Activated T-cell treated with anti-CD3 and anti-CD28 coated beads, Interleukin-2, amount 50 U/mL, for 72 hours (primary cell): ENCODE measurements at regions not wholly inside any gene's neighbourhood (a gene's known extent, or its start where the extent isn't known, plus 50 kb on each side); places are given as distances from the start of the nearest gene placed in this dataset.
"Not testable (repeated sequence)": the region's sequence is repeated elsewhere in the genome, so short reads cannot be mapped to it uniquely, and the experiment has no call there.

Experiments used
- ATAC-seq, 2 donors: fragments of 150-1000 bp; cut with Tn5 transposase; replicated peaks in 1 of 2; 2 replicates each; pipeline ENCODE4 v1.10.0; 2021; ENCODE audit warnings: moderate library complexity in 2 of 2, mild to moderate bottlenecking in 1 of 2
- DNase-seq, 2 donors: peaks; one replicate each; pipeline ENCODE4 v3.0.0; 2021 to 2022; ENCODE audit warnings: mixed read lengths in 1 of 2
- H3K27ac Mint-ChIP-seq: one replicate; pipeline ENCODE4 v1.8.0; 2022; ENCODE audit warnings: mild to moderate bottlenecking, moderate library complexity, mixed read lengths
- H3K27me3 Mint-ChIP-seq: one replicate; pipeline ENCODE4 v1.8.0; 2022; ENCODE audit warnings: low read depth, mixed read lengths
- H3K36me3 Mint-ChIP-seq, 2 donors: one replicate each; pipeline ENCODE4 v1.8.0; 2022; ENCODE audit warnings: mixed read lengths in 2 of 2, mild to moderate bottlenecking in 1 of 2; ENCODE audit not compliant: insufficient read depth in 2 of 2
- H3K4me1 Mint-ChIP-seq: one replicate; pipeline ENCODE4 v1.8.0; 2022; ENCODE audit warnings: low read depth, mixed read lengths
- H3K4me3 Mint-ChIP-seq, 2 donors: one replicate each; pipeline ENCODE4 v1.8.0; 2022; ENCODE audit warnings: mild to moderate bottlenecking in 2 of 2, mixed read lengths in 2 of 2, moderate library complexity in 2 of 2
- H3K9me3 Mint-ChIP-seq, 2 donors: one replicate each; pipeline ENCODE4 v1.8.0; 2022; ENCODE audit warnings: mixed read lengths in 2 of 2

DNA sequence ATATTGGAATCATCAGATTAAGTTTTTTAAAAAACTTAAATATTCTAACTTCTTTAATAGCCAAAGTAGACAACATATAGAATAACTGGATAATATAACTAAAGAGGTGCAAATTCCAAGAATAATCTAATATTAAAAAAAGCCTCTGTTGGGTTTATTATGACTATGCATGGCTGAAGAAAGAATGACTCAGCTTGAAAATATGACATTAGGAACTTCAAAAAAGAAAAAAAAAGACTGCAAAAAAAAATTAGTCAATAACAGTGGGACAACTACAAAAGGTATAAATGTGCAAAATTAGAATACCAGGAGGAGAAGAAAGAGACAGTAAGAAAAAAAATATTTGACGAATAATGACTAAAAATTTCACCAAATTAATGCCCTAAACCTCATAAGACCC is 1178.0 kb downstream of the JRKL start:
- Mint-ChIP-seq H3K36me3 (peaks cover 0 to 6% of the 10 kb centered on the region in 2 donors), H3K27me3 (no peaks in the 10 kb centered on the region), H3K4me1 (no peaks in the 10 kb centered on the region), H3K27ac (no peak overlapping the region), H3K9me3 (peaks cover 5 to 10% of the 10 kb centered on the region in 2 donors), H3K4me3 (no peak overlapping the region)
- no peak for ATAC-seq
- DNase-seq, result no peak

DNA sequence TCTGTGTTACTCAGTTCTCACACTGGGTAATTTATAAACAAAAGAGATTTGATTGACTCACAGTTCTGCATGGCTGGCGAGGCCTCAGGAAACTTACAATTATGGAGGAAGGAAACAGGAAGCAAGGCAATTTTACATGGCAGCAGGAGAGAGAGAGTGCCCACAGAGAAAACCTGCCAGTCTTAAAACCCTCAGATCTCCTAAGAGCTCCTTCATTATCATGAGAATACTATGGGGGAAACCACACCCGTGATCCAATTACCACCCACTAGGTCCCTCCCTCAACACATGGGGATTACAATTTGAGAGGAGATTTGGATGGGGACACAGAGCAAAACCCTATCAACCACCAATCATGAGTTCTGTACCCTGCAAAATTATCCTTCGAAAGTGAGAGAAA is 1180.8 kb downstream of the JRKL start:
- Mint-ChIP-seq H3K36me3 (peaks cover 0 to 6% of the 10 kb centered on the region in 2 donors), H3K27me3 (no peaks in the 10 kb centered on the region), H3K9me3 (peaks cover 8 to 13% of the 10 kb centered on the region in 2 donors), H3K4me1 (no peaks in the 10 kb centered on the region), H3K27ac (no peak overlapping the region), H3K4me3 (no peak overlapping the region)
- ATAC-seq, result no peak
- DNase-seq, result no peak

- H3K4me1 Mint-ChIP-seq, H3K36me3 Mint-ChIP-seq, H3K27me3 Mint-ChIP-seq, ATAC-seq, H3K4me3 Mint-ChIP-seq, H3K27ac Mint-ChIP-seq, DNase-seq: not testable (repeated sequence)
- peaks cover 8 to 11% of the 10 kb centered on the region in 2 donors for H3K9me3 Mint-ChIP-seq
Measured at GRCh38 chr11:97573771-97574170, 1184.0 kb downstream of the JRKL start.

DNA sequence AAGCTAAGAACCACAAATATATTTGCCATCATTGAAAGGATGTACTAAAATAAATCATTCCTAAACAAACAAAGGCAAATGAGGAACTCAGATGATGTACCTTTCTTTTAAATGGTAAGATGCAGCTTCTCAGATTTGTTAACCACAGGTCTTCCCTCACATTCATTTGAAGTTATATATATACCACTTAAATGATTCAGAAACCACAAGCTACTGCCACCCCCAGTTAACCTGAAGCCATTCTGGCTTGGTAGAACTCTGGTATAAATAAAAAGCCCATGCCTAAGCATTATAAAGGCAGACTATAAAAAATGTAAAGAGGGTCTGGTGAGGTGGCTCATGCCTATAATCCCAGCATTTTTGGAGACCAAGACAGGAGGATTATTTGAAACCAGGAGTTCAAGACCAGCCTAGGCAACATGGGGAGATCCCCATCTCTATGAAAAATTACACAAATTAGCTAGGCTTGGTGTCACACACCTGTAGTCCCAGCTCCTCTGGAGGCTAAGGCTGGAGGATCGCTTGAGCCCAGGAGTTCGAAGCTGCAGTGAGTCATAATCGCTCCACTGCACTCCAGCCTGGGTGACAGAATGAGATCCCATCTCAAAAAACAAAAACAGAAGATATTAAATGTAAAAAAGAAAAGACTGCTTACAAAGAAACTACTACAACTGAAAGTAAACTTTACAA is 1185.3 kb downstream of the JRKL start:
- no peak overlapping the region for H3K4me3 Mint-ChIP-seq
- no peak for ATAC-seq
- H3K4me1 Mint-ChIP-seq, result no peaks in the 10 kb centered on the region
- no peak overlapping the region for H3K27ac Mint-ChIP-seq
- no peaks in the 10 kb centered on the region for H3K36me3 Mint-ChIP-seq
- H3K27me3 Mint-ChIP-seq, result no peaks in the 10 kb centered on the region
- peaks cover 6 to 10% of the 10 kb centered on the region in 2 donors for H3K9me3 Mint-ChIP-seq
- DNase-seq, result no peak

GRCh38 chr11:97607291-97608000 is 1217.6 kb downstream of the JRKL start:
- peaks cover 4% of the 10 kb centered on the region in 2 donors for H3K9me3 Mint-ChIP-seq
- ATAC-seq (no peak), DNase-seq (no peak)
- no peak overlapping the region for H3K27ac Mint-ChIP-seq
- H3K4me1 Mint-ChIP-seq, result no peaks in the 10 kb centered on the region
- no peak overlapping the region for H3K4me3 Mint-ChIP-seq
- H3K36me3 Mint-ChIP-seq, result no peaks in the 10 kb centered on the region
- no peaks in the 10 kb centered on the region for H3K27me3 Mint-ChIP-seq

DNA sequence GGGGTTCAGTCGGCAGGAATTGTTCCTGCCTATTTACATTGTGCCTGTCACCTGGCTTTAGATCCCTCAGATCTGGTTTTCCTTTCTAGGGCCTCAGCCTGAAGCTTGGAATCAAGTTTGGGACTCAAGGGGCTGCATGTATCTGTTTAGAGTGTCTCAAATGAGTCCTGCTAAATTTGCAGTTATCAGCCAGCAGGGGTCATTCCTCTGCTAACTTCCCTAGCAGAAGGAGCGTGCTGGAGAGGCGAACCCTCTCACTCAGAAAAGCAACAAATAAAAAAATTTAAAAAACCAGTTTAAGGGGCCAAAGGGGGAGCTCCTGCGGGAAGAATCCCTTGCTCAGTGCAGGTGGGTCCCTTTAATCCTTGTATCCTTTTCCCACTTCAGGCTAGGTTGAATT is 1220.2 kb downstream of the JRKL start:
- Mint-ChIP-seq H3K4me1 (no peaks in the 10 kb centered on the region), H3K27ac (no peak overlapping the region), H3K36me3 (no peaks in the 10 kb centered on the region), H3K4me3 (no peak overlapping the region), H3K27me3 (no peaks in the 10 kb centered on the region), H3K9me3 (peaks cover 4 to 5% of the 10 kb centered on the region in 2 donors)
- no peak for ATAC-seq
- no peak for DNase-seq

DNA sequence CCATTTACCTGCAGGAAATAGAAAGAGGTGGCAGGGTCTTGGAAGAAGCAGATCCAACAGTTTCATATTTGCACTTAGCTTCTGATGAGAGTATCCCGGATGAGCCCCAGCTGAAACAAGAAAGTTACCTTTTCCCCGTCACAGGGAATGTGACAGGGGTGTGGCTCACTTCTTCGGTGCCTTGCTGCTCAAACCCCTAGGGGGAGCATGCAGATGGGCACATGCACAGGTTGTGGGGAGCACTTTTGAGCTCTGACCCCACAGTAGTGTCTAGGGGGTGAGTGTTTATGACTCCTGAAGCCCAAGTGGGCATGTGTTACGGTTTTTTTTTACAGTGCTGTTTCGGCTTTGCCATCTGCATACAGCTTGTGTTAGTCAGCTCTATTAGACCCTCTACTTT is 1221.0 kb downstream of the JRKL start:
- Mint-ChIP-seq H3K4me1 (no peaks in the 10 kb centered on the region), H3K36me3 (no peaks in the 10 kb centered on the region), H3K27ac (no peak overlapping the region), H3K9me3 (peaks cover 3 to 6% of the 10 kb centered on the region in 2 donors), H3K27me3 (no peaks in the 10 kb centered on the region), H3K4me3 (no peak overlapping the region)
- ATAC-seq (no peak), DNase-seq (no peak)

DNA sequence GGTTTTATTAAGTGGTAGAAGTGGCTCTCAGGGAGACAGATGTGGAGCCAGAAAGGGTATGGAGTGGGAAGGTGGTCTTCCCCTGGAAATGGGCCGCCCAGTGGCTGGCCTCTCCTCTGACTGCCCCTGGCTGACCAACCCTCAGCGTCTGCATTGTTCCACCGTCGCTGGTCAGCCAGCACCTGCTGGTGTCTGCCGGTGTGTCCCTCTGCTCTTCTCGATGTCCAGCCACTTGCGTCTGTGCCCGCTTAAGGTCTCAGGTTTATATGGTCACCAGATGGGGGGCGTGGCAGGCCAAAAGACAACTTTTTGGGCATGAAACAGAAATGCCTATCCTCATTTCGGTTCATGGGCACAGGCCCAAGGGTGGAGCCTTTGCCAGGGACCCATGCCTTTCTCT is 1221.5 kb downstream of the JRKL start:
- no peak for ATAC-seq
- H3K9me3 Mint-ChIP-seq, result peaks cover 3 to 6% of the 10 kb centered on the region in 2 donors
- no peaks in the 10 kb centered on the region for H3K27me3 Mint-ChIP-seq
- no peaks in the 10 kb centered on the region for H3K36me3 Mint-ChIP-seq
- no peak overlapping the region for H3K4me3 Mint-ChIP-seq
- H3K27ac Mint-ChIP-seq, result no peak overlapping the region
- no peak for DNase-seq
- no peaks in the 10 kb centered on the region for H3K4me1 Mint-ChIP-seq

GRCh38 chr11:97614606-97615005 is 1224.8 kb downstream of the JRKL start:
- ATAC-seq (no peak), DNase-seq (no peak)
- Mint-ChIP-seq H3K4me3 (no peak overlapping the region), H3K27me3 (no peaks in the 10 kb centered on the region), H3K27ac (no peak overlapping the region), H3K4me1 (no peaks in the 10 kb centered on the region), H3K9me3 (peaks cover 9 to 13% of the 10 kb centered on the region in 2 donors), H3K36me3 (no peaks in the 10 kb centered on the region)

GRCh38 chr11:97615546-97615945 is 1225.7 kb downstream of the JRKL start:
- ATAC-seq (no peak), DNase-seq (no peak)
- Mint-ChIP-seq H3K36me3 (no peaks in the 10 kb centered on the region), H3K4me3 (no peak overlapping the region), H3K9me3 (peaks cover 9 to 13% of the 10 kb centered on the region in 2 donors), H3K4me1 (no peaks in the 10 kb centered on the region), H3K27me3 (no peaks in the 10 kb centered on the region), H3K27ac (no peak overlapping the region)

DNA sequence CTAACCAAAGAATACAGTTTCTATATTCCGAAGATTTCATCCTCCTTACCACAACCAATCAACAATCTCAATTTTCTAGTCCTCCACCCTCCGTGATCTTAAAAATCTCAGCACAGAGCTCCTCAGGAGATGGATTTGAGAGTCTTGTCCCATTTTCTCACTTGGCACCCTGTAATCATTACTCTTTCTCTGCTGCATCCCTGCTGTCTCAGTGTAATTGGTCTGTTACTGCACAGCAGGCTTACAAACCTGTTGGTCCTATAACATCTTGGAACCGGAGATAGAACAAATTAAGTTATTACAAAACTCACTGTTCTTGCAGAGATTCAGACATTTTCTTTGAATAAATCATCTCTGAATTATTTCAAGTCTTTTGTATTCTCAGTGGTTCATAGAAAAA is 1227.2 kb downstream of the JRKL start:
- Mint-ChIP-seq H3K27me3 (no peaks in the 10 kb centered on the region), H3K9me3 (peaks cover 9 to 16% of the 10 kb centered on the region in 2 donors), H3K27ac (no peak overlapping the region), H3K4me3 (no peak overlapping the region), H3K36me3 (no peaks in the 10 kb centered on the region), H3K4me1 (no peaks in the 10 kb centered on the region)
- no peak for DNase-seq
- no peak for ATAC-seq

- no peak overlapping the region for H3K4me3 Mint-ChIP-seq
- no peaks in the 10 kb centered on the region for H3K4me1 Mint-ChIP-seq
- ATAC-seq (no peak), DNase-seq (no peak)
- H3K27me3 Mint-ChIP-seq, result no peaks in the 10 kb centered on the region
- H3K36me3 Mint-ChIP-seq, result no peaks in the 10 kb centered on the region
- peaks cover 8 to 12% of the 10 kb centered on the region in 2 donors for H3K9me3 Mint-ChIP-seq
- no peak overlapping the region for H3K27ac Mint-ChIP-seq
Measured at GRCh38 chr11:97620007-97620406, 1230.2 kb downstream of the JRKL start.

- H3K36me3 Mint-ChIP-seq, result no peaks in the 10 kb centered on the region
- H3K9me3 Mint-ChIP-seq, result peaks cover 8 to 9% of the 10 kb centered on the region in 2 donors
- no peak for ATAC-seq
- H3K27ac Mint-ChIP-seq, result no peak overlapping the region
- no peak overlapping the region for H3K4me3 Mint-ChIP-seq
- no peaks in the 10 kb centered on the region for H3K4me1 Mint-ChIP-seq
- DNase-seq, result no peak
- no peaks in the 10 kb centered on the region for H3K27me3 Mint-ChIP-seq
Measured at GRCh38 chr11:97621282-97621681, 1231.5 kb downstream of the JRKL start.

DNA sequence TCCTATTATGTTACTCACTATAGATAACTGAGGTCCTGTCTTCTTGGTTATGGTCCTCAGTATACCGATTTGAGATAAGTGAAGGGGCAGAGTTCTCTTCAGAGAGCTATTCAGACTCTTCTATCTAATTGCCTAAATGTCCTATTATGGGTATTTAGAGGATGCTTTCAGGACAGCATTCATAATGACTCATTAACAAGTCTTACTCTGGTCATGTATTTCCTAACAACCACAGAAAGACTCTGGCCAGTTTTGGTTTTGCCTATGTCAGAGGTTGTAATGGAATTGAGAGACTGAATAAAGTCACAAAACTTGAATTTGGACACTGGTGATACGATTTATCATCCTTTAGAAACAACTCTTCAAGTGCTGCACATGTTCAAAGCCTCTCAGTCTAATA is 1233.0 kb downstream of the JRKL start:
- Mint-ChIP-seq H3K4me3 (no peak overlapping the region), H3K9me3 (peaks cover 6 to 7% of the 10 kb centered on the region in 2 donors), H3K36me3 (no peaks in the 10 kb centered on the region), H3K27me3 (no peaks in the 10 kb centered on the region), H3K4me1 (no peaks in the 10 kb centered on the region), H3K27ac (no peak overlapping the region)
- ATAC-seq, result no peak
- no peak for DNase-seq
